ENCODE measurements at regions not wholly inside any gene's neighbourhood (a gene's known extent, or its start where the extent isn't known, plus 50 kb on each side); places are given as distances from the start of the nearest gene placed in this dataset.

DNA sequence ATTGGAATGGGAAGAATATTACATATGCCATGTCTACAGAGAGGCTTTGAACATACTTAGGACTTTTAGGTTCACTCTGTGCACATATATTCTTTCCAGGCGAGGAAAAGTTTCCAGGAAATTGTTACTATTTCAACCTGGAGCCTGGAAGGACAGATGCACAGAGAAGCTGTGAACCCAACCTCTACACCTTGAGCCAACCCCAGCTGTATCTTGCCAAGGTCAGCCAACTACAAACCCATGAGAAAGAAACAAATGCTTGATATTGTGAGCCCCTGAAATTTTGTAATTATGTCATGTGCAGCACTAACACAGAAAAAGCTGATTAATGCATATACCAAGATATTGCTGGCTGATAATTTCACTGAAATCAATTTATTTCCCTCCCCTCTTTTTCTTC lies 404.9 kb downstream of the GLRX3 start:
- no peak for TF ChIP-seq EZH2phosphoT487 (IDR thresholded peaks at IDR 0.05; ENCODE audit: borderline replicate concordance, low read depth, low read length)
- TF ChIP-seq, protein P1, sequence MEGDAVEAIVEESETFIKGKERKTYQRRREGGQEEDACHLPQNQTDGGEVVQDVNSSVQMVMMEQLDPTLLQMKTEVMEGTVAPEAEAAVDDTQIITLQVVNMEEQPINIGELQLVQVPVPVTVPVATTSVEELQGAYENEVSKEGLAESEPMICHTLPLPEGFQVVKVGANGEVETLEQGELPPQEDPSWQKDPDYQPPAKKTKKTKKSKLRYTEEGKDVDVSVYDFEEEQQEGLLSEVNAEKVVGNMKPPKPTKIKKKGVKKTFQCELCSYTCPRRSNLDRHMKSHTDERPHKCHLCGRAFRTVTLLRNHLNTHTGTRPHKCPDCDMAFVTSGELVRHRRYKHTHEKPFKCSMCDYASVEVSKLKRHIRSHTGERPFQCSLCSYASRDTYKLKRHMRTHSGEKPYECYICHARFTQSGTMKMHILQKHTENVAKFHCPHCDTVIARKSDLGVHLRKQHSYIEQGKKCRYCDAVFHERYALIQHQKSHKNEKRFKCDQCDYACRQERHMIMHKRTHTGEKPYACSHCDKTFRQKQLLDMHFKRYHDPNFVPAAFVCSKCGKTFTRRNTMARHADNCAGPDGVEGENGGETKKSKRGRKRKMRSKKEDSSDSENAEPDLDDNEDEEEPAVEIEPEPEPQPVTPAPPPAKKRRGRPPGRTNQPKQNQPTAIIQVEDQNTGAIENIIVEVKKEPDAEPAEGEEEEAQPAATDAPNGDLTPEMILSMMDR (conservative IDR thresholded peaks at IDR 0.05; ENCODE audit: low read length), result no peak
